ENCODE measurements at regions not wholly inside any gene's neighbourhood (a gene's known extent, or its start where the extent isn't known, plus 50 kb on each side); places are given as distances from the start of the nearest gene placed in this dataset.
"Not testable (repeated sequence)": the region's sequence is repeated elsewhere in the genome, so short reads cannot be mapped to it uniquely, and the experiment has no call there.

GRCh38 chr3:69688400-69688799 lies 50.9 kb upstream of the MITF start:
- ATAC-seq (no peak), DNase-seq (no peak)
- intact Hi-C loops (cut with DNase I) = loop anchor here in 1 of 2 donors (10.0 kb wide), 2 partner anchors 166 to 256 kb away; no protein-coding TSS in a partner anchor

- ATAC-seq (no peak), DNase-seq (no peak)
- intact Hi-C loops (cut with DNase I) = loop anchor here in 1 of 2 donors (10.0 kb wide), 2 partner anchors 167 to 257 kb away; no protein-coding TSS in a partner anchor
Measured at GRCh38 chr3:69687641-69688040, 51.6 kb upstream of the MITF start.

- intact Hi-C loops (cut with DNase I) = loop anchor here in 1 of 2 donors (10.0 kb wide), 2 partner anchors 169 to 259 kb away; no protein-coding TSS in a partner anchor
- ATAC-seq (no peak), DNase-seq (no peak)
Measured at GRCh38 chr3:69686056-69686455, 53.2 kb upstream of the MITF start.

- intact Hi-C loops (cut with DNase I) = loop anchor here in 1 of 2 donors (10.0 kb wide), 2 partner anchors 170 to 260 kb away; no protein-coding TSS in a partner anchor
- ATAC-seq (no peak), DNase-seq (no peak)
Measured at GRCh38 chr3:69684309-69684961, 54.8 kb upstream of the MITF start.

GRCh38 chr3:69683082-69683806 lies 56.0 kb upstream of the MITF start:
- intact Hi-C loops (cut with DNase I) = loop anchor here in 1 of 2 donors (10.0 kb wide), 2 partner anchors 172 to 262 kb away; no protein-coding TSS in a partner anchor
- no peak for DNase-seq
- ATAC-seq = no peak

- intact Hi-C loops (cut with DNase I); ATAC-seq; DNase-seq: not testable (repeated sequence)
Measured at GRCh38 chr3:69677456-69677855, 61.8 kb upstream of the MITF start.

- DNase-seq (no peak), ATAC-seq (no peak)
- intact Hi-C loops (cut with DNase I) = no loop called here
Measured at GRCh38 chr3:69675786-69676530, 63.3 kb upstream of the MITF start.

GRCh38 chr3:69674752-69675151 lies 64.5 kb upstream of the MITF start:
- ATAC-seq (no peak), DNase-seq (no peak)
- intact Hi-C loops (cut with DNase I) = loop anchor here in 1 of 2 donors (5.0 kb wide), 2 partner anchors 362 to 512 kb away; no protein-coding TSS in a partner anchor

GRCh38 chr3:69671082-69671952 lies 67.9 kb upstream of the MITF start:
- intact Hi-C loops (cut with DNase I) = loop anchor here in 1 of 2 donors (5.0 kb wide), 2 partner anchors 359 to 509 kb away; no protein-coding TSS in a partner anchor
- DNase-seq (peak; percentile 32), ATAC-seq (peak; percentile 47 to 64)

- ATAC-seq (no peak), DNase-seq (no peak)
- intact Hi-C loops (cut with DNase I) = loop anchor here (5.0 to 10.0 kb wide), 4 partner anchors 227 to 504 kb away; no protein-coding TSS in a partner anchor
Measured at GRCh38 chr3:69669070-69669469, 70.2 kb upstream of the MITF start.

- DNase-seq (peak; percentile 50), ATAC-seq (peak; percentile 83 to 97)
- intact Hi-C loops (cut with DNase I) = loop anchor here (5.0 to 10.0 kb wide), 4 partner anchors 223 to 500 kb away; no protein-coding TSS in a partner anchor
Measured at GRCh38 chr3:69665026-69665737, 74.1 kb upstream of the MITF start.

- no peak for DNase-seq
- intact Hi-C loops (cut with DNase I) = loop anchor here in 1 of 2 donors (10.0 kb wide), 2 partner anchors 336 to 496 kb away; no protein-coding TSS in a partner anchor
- no peak for ATAC-seq
Measured at GRCh38 chr3:69660631-69661030, 78.6 kb upstream of the MITF start.

GRCh38 chr3:69659180-69659910 lies 79.9 kb upstream of the MITF start:
- DNase-seq (no peak), ATAC-seq (peak in 1 of 2 donors; percentile 49)
- intact Hi-C loops (cut with DNase I) = no loop called here

- intact Hi-C loops (cut with DNase I) = no loop called here
- DNase-seq (no peak), ATAC-seq (no peak)
Measured at GRCh38 chr3:69658514-69659140, 80.6 kb upstream of the MITF start.

- not testable (repeated sequence) for ATAC-seq
Measured at GRCh38 chr3:69657030-69657429, 82.2 kb upstream of the MITF start.

GRCh38 chr3:69651765-69652164 lies 87.5 kb upstream of the MITF start:
- DNase-seq (no peak), ATAC-seq (no peak)
- intact Hi-C loops (cut with DNase I) = loop anchor here in 1 of 2 donors (5.0 kb wide), 1 partner anchor 99 kb away; no protein-coding TSS in a partner anchor

More at GRCh38 chr3:69657030-69657429, 82.2 kb upstream of the MITF start:
- intact Hi-C loops (cut with DNase I); DNase-seq: not testable (repeated sequence)

All from left cardiac atrium (tissue), 4 donors.